ENCODE measurements at regions not wholly inside any gene's neighbourhood (a gene's known extent, or its start where the extent isn't known, plus 50 kb on each side); places are given as distances from the start of the nearest gene placed in this dataset.

- no peak overlapping the region for H3K9ac ChIP-seq (ENCODE audit: low read length)
- peaks cover 0 to 16% (median 11%) of the 10 kb centered on the region in 3 donors for H3K9me3 ChIP-seq (ENCODE audit: control extremely low read depth in 1 of 3, control insufficient read depth in 2 of 3, insufficient read depth in 1 of 3, low read length in 2 of 3)
- no peaks in the 10 kb centered on the region for H3K27me3 ChIP-seq (replicated peaks in 1 of 4; ENCODE audit: control extremely low read depth in 1 of 4, control insufficient read depth in 3 of 4, insufficient read depth in 4 of 4, low read length in 3 of 4)
- Mint-ChIP-seq H3K4me1 (no peaks in the 10 kb centered on the region), H3K4me3 (no peak overlapping the region), H3K27ac (no peak overlapping the region), H3K27me3 (no peaks in the 10 kb centered on the region), H3K9me3 (ENCODE audit: insufficient read depth) (peaks cover 9% of the 10 kb centered on the region)
- H3K4me1 ChIP-seq (ENCODE audit: control insufficient read depth in 2 of 2, insufficient read depth in 2 of 2, low read length in 2 of 2) = no peaks in the 10 kb centered on the region
- TF ChIP-seq EZH2 (IDR thresholded peaks at IDR 0.05; ENCODE audit: borderline replicate concordance, insufficient read depth, low read depth, low read length, poor library complexity, severe bottlenecking) (no peak), CTCF (IDR thresholded peaks at IDR 0.05) (no peak)
- ChIA-PET POLR2A (no interaction called here), CTCF (no interaction called here)
- H3K79me2 ChIP-seq (ENCODE audit: control insufficient read depth, insufficient read depth, low read length) = no peaks in the 10 kb centered on the region
- no peak for DNase-seq
- intact Hi-C loops (cut with micrococcal nuclease) = no loop called here
- no peaks in the 10 kb centered on the region for H3K36me3 ChIP-seq (replicated peaks in 1 of 2; ENCODE audit: control extremely low read depth in 1 of 2, control insufficient read depth in 1 of 2, extremely low read depth in 1 of 2, insufficient read depth in 2 of 2, low read length in 1 of 2)
- no peak for ATAC-seq (ENCODE audit: low read depth)
- 78% methylated on average over 3 of the region's 3 CpGs for WGBS (ENCODE audit: insufficient coverage)
- no peak overlapping the region for H3K27ac ChIP-seq (ENCODE audit: low read length in 2 of 2)
- no peak overlapping the region for H3K4me2 ChIP-seq (replicated peaks; ENCODE audit: low read depth, low read length, poor library complexity, severe bottlenecking)
- H2AFZ ChIP-seq (ENCODE audit: insufficient read depth, low read depth, low read length, poor library complexity, severe bottlenecking) = no peak overlapping the region
- no peak overlapping the region for H3K4me3 ChIP-seq (ENCODE audit: control extremely low read depth in 1 of 5, extremely low read depth in 1 of 5, insufficient read depth in 1 of 5, low read depth in 2 of 5, low read length in 4 of 5)
- H4K20me1 ChIP-seq (ENCODE audit: control insufficient read depth, insufficient read depth, low read length, poor library complexity, severe bottlenecking) = no peaks in the 10 kb centered on the region
Observed at GRCh38 chr9:82637368-82637767, 425.6 kb downstream of the RASEF start.

- Mint-ChIP-seq H3K4me3 (no peak overlapping the region), H3K27me3 (no peaks in the 10 kb centered on the region), H3K27ac (no peak overlapping the region), H3K4me1 (no peaks in the 10 kb centered on the region), H3K9me3 (ENCODE audit: insufficient read depth) (peaks cover 2% of the 10 kb centered on the region)
- Histone ChIP-seq H3K27ac (ENCODE audit: low read length in 2 of 2) (no peak overlapping the region), H3K9ac (ENCODE audit: low read length) (no peak overlapping the region), H3K4me3 (ENCODE audit: control extremely low read depth in 1 of 5, extremely low read depth in 1 of 5, insufficient read depth in 1 of 5, low read depth in 2 of 5, low read length in 4 of 5) (no peak overlapping the region), H3K27me3 (replicated peaks in 1 of 4; ENCODE audit: control extremely low read depth in 1 of 4, control insufficient read depth in 3 of 4, insufficient read depth in 4 of 4, low read length in 3 of 4) (no peaks in the 10 kb centered on the region), H3K4me1 (ENCODE audit: control insufficient read depth in 2 of 2, insufficient read depth in 2 of 2, low read length in 2 of 2) (no peaks in the 10 kb centered on the region), H3K79me2 (ENCODE audit: control insufficient read depth, insufficient read depth, low read length) (no peaks in the 10 kb centered on the region), H2AFZ (ENCODE audit: insufficient read depth, low read depth, low read length, poor library complexity, severe bottlenecking) (no peak overlapping the region), H3K36me3 (replicated peaks in 1 of 2; ENCODE audit: control extremely low read depth in 1 of 2, control insufficient read depth in 1 of 2, extremely low read depth in 1 of 2, insufficient read depth in 2 of 2, low read length in 1 of 2) (no peaks in the 10 kb centered on the region), H4K20me1 (ENCODE audit: control insufficient read depth, insufficient read depth, low read length, poor library complexity, severe bottlenecking) (no peaks in the 10 kb centered on the region), H3K4me2 (replicated peaks; ENCODE audit: low read depth, low read length, poor library complexity, severe bottlenecking) (no peak overlapping the region), H3K9me3 (ENCODE audit: control extremely low read depth in 1 of 3, control insufficient read depth in 2 of 3, insufficient read depth in 1 of 3, low read length in 2 of 3) (no peaks in the 10 kb centered on the region)
- TF ChIP-seq EZH2 (IDR thresholded peaks at IDR 0.05; ENCODE audit: borderline replicate concordance, insufficient read depth, low read depth, low read length, poor library complexity, severe bottlenecking) (no peak), CTCF (IDR thresholded peaks at IDR 0.05) (no peak)
- ChIA-PET CTCF (no interaction called here), POLR2A (no interaction called here)
- 89% methylated on average over 1 of the region's 2 CpGs for WGBS (ENCODE audit: insufficient coverage)
- no peak for DNase-seq
- ATAC-seq (ENCODE audit: low read depth) = no peak
- intact Hi-C loops (cut with micrococcal nuclease) = no loop called here
Observed at GRCh38 chr9:82645600-82645999, 417.3 kb downstream of the RASEF start.
